ENCODE measurements at regions not wholly inside any gene's neighbourhood (a gene's known extent, or its start where the extent isn't known, plus 50 kb on each side); places are given as distances from the start of the nearest gene placed in this dataset.

DNA sequence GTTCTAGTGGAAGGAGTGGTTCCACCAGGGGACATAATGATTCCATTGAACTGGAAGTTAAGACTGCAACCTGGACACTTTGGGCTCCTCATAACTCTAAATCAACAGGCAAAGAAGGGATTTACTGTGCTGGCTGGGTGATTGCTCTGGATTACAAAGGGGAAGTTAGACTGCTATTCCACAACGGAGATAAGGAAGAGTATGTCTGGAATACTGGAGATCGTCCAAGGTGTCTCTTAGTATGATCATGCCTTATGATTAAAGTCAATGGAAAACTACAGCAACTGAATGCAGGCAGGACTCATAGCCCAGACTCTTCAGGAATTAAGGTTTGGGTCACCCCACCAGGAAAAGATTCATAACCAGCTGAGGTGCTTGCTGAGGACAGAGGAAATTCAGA is 310.6 kb upstream of the MGMT start:
- no peak for DNase-seq

DNA sequence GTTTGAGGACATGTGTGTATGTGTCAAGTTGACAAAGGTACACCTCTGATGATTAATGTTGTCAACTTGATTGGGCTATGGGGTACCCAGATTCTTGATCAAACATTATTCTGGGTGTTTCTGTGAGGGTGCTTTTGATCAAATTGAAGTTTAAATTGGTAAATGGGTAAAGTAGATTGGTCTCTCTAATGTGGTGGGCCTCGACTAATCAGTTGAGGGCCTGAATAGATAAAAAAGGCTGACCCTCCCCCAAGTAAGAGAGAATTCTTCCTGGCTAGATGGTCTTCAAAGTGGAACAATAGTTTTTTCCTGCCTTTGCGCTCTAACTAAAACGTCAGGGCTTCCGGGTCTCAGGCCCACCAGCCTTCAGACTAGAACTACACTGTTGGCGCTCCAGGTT is 309.9 kb upstream of the MGMT start:
- DNase-seq = no peak

- DNase-seq = no peak
Observed at GRCh38 chr10:129161150-129161549, 305.9 kb upstream of the MGMT start.

DNA sequence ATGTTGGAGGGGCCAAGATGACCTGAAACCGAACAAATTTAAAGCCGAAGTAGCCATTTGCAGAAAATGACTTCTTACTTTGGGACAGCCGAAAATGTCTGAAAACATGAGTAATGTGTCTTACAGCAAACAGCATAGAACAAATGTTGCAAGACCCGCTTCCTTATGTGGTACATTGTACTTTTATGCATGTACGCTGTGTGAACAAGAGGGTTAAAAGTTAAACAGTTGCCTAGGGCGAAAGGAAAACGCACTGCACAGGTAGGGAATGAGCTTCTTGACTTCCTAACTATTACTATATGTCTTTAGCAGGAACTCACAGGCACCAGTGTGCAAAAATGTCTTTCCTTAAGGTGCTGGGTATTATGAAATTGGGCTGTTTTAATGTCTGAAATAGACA is 303.5 kb upstream of the MGMT start:
- no peak for DNase-seq

GRCh38 chr10:129165076-129165720 is 301.8 kb upstream of the MGMT start:
- DNase-seq = no peak

- DNase-seq = no peak
Observed at GRCh38 chr10:129165770-129166169, 301.3 kb upstream of the MGMT start.

DNA sequence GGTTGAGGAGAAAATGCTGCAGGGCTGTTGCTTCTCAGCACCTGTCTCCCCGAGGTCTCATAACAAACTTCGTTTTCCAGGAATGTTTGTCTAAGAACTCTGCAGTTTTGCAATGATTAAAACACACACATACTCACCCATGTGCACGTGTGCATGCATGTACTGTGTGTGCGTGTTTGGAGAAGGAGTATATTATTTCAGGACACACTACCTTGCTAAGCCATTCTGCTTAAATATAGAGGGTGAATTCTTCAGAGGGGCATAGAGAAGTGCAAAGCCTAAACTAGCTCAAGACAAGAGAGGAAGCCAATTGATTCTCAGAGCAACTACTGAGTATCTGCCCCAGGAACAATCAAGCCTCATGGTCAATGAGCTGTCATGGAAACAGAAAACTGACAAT is 298.4 kb upstream of the MGMT start:
- DNase-seq = no peak

GRCh38 chr10:129169115-129169514 is 297.9 kb upstream of the MGMT start:
- no peak for DNase-seq

DNA sequence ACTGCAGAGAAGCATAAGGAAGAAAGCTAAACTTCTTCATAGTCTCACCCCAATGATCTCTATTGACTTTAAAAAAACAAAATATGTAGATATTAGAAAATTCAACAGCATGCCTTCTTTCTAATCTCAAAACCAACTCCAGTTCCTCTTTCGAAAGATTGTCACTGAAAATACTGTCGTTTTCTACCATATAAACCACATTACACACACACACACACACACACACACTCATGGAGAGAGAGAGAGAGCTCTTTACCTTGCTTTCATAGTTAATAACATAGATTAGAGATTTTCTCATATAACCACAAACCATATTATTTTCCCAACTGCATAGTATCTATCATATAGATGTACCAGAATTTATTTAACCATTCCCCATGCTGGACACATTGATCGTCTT is 296.2 kb upstream of the MGMT start:
- no peak for DNase-seq

- no peak for DNase-seq
Observed at GRCh38 chr10:129171812-129172211, 295.2 kb upstream of the MGMT start.

- DNase-seq = no peak
Observed at GRCh38 chr10:129174232-129175014, 292.6 kb upstream of the MGMT start.

- DNase-seq = no peak
Observed at GRCh38 chr10:129179245-129179971, 287.6 kb upstream of the MGMT start.

- no peak for DNase-seq
Observed at GRCh38 chr10:129179972-129180678, 286.9 kb upstream of the MGMT start.

GRCh38 chr10:129184196-129184595 is 282.8 kb upstream of the MGMT start:
- DNase-seq = no peak

DNA sequence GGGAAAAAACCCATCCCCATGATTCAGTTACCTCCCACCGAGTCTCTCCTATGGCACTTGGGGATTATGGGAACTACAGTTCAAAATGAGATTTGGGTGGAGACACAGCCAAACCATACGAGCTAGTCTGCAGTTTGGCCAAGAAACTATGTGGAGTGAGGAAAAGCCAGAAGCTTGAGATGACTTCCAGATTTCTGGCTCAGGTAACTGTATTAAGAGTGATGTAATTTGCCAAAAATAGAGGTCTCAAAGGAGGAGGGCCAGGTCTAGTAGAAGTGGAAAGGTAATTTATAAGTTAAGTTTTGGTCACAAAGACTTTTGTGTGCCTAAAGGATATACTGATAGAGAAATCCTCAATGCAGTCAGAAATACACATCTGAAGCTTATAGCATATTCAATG is 279.7 kb upstream of the MGMT start:
- no peak for DNase-seq

- no peak for DNase-seq
Observed at GRCh38 chr10:129191797-129192196, 275.2 kb upstream of the MGMT start.

- no peak for DNase-seq
Observed at GRCh38 chr10:129192344-129193128, 274.5 kb upstream of the MGMT start.

DNA sequence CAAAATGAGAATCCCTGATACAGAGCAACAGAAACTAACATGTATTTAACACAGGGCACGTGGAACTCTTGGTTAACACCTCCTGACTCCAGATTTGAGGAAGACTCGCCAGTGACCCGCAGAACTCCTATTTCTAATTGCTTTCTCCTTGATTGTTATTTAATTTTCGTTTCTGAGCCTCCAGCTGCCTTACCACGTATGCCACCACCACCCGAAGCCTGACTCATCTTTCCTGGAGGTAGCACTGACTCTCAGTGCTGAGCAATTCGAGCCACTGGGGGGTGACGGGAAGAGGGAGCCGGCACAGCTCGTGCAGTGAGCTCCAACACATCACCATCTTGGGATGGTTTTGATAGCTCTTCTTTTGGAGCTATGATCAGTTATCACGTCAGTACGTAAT is 273.9 kb upstream of the MGMT start:
- no peak for DNase-seq

GRCh38 chr10:129194181-129194870 is 272.7 kb upstream of the MGMT start:
- DNase-seq = no peak

GRCh38 chr10:129199826-129200225 is 267.2 kb upstream of the MGMT start:
- no peak for DNase-seq

GRCh38 chr10:129203819-129204218 is 263.2 kb upstream of the MGMT start:
- DNase-seq = no peak

DNA sequence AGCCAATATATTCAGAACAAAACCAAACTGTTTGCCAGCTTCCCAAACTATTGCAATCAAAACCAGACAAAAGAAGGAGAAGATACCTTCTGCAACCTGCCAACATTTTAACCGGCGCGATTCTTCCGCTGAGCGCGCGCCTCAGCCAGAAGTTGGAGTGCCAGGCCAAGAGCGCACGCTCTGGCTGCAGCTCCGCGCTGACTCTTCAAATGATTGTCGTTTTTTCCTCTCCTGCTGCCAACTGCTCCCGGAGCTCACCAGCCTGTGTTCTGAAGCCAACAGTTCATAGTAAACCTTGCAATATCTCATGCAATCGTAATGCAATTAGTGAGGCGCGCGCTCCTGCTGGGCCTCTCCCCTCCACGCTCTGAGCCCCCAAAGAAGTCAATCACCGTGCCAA is 259.7 kb upstream of the MGMT start:
- no peak for DNase-seq

All from NCI-H1105 (cell line).